Fibroblast of lung (primary cell): ENCODE measurements at regions not wholly inside any gene's neighbourhood (a gene's known extent, or its start where the extent isn't known, plus 50 kb on each side); places are given as distances from the start of the nearest gene placed in this dataset.
A peak's percentile ranks its signal among the peaks of the same experiment; 100 is the strongest.

Source experiments
- DNase-seq, 2 donors: peaks; one replicate each; pipeline versions ENCODE4 v3.0.0 to v3.0.0-alpha.2; 2010; ENCODE audit warnings: low read depth in 2 of 2
- H2AFZ ChIP-seq: 2 replicates; pipeline ENCODE4 v1.5.1; 2012; ENCODE audit warnings: low read length, control low read depth, inconsistent platforms
- H3K27ac ChIP-seq: 2 replicates; pipeline ENCODE4 v1.5.1; 2011; ENCODE audit warnings: low read length, control low read depth; ENCODE audit not compliant: insufficient read depth
- H3K27me3 ChIP-seq: 2 replicates; pipeline ENCODE4 v1.5.1; 2011; ENCODE audit warnings: mild to moderate bottlenecking, low read length; ENCODE audit not compliant: control insufficient read depth, insufficient read depth
- H3K36me3 ChIP-seq: 2 replicates; pipeline ENCODE4 v1.5.1; 2011; ENCODE audit warnings: low read length; ENCODE audit not compliant: control insufficient read depth, insufficient read depth
- H3K4me1 ChIP-seq: 2 replicates; pipeline ENCODE4 v1.5.1; 2011; ENCODE audit warnings: low read length; ENCODE audit not compliant: control insufficient read depth, insufficient read depth; ENCODE audit errors: extremely low read depth
- H3K4me2 ChIP-seq: 2 replicates; pipeline ENCODE4 v1.5.1; 2011; ENCODE audit warnings: low read length, control low read depth; ENCODE audit not compliant: insufficient read depth; ENCODE audit errors: extremely low read depth
- H3K4me3 ChIP-seq, 4 experiments: fragments of 200-600 bp in 1 of 4; sonication (generic) in 1 of 4; replicated peaks in 1 of 4; 2 replicates each; pipeline ENCODE4 v1.5.1; 2011 to 2016; ENCODE audit warnings: low read length in 4 of 4, low read depth in 3 of 4, mild to moderate bottlenecking in 3 of 4, control low read depth in 2 of 4, inconsistent platforms in 1 of 4, mixed read lengths in 1 of 4; ENCODE audit not compliant: insufficient read depth in 1 of 4; ENCODE audit errors: control extremely low read depth in 1 of 4
- H3K79me2 ChIP-seq: 2 replicates; pipeline ENCODE4 v1.5.1; 2012; ENCODE audit warnings: mild to moderate bottlenecking, low read length, inconsistent platforms; ENCODE audit not compliant: control insufficient read depth, insufficient read depth
- H3K9ac ChIP-seq: 2 replicates; pipeline ENCODE4 v1.5.1; 2011; ENCODE audit warnings: mild to moderate bottlenecking, low read length, control low read depth; ENCODE audit not compliant: insufficient read depth
- H3K9me3 ChIP-seq: 2 replicates; pipeline ENCODE4 v1.5.1; 2012; ENCODE audit warnings: low read depth, low read length; ENCODE audit not compliant: control insufficient read depth, insufficient read depth
- H4K20me1 ChIP-seq: 2 replicates; pipeline ENCODE4 v1.5.1; 2011; ENCODE audit warnings: low read length; ENCODE audit not compliant: control insufficient read depth, insufficient read depth; ENCODE audit errors: extremely low read depth
- EZH2 ChIP-seq: IDR thresholded peaks from 2 replicates; pipeline ENCODE4 v1.5.1; 2012; ENCODE audit warnings: low read length, control low read depth, mild to moderate bottlenecking; ENCODE audit errors: missing control alignments
- TF ChIP-seq, protein P1 (sequence below), 2 donors: IDR thresholded peaks in 1 of 2; conservative IDR thresholded peaks in 1 of 2; 1 replicate in 1 of 2; 2 replicates in 1 of 2; pipeline ENCODE4 v1.5.1; 2011 to 2012; ENCODE audit warnings: low read length in 2 of 2, control low read depth in 1 of 2, inconsistent platforms in 1 of 2, low read depth in 1 of 2, mild to moderate bottlenecking in 1 of 2

DNA sequence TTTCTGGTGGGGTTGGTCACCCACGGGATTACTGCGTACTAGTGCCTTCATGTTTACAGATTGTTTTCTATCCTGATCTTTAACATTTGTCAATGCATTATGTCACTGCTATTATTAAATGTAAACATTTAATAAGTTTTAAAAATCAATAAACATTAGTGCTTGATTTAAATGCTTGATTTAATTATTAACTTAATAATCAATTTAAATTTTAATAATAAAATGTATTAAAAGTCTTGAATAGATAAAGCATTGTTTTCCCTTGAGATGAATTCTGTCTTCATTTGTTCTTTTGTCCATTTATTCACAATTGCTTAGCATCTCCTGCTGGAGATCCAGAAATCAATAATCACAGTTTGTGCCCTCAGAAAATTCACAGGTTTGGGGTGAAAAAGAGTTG lies 201.8 kb upstream of the HDAC9 start:
- Histone ChIP-seq H4K20me1 (no peaks in the 10 kb centered on the region), H3K4me1 (no peaks in the 10 kb centered on the region), H3K9ac (no peak overlapping the region), H3K79me2 (no peaks in the 10 kb centered on the region), H2AFZ (no peak overlapping the region), H3K9me3 (no peaks in the 10 kb centered on the region), H3K4me3 (no peak overlapping the region), H3K27ac (no peak overlapping the region), H3K27me3 (no peaks in the 10 kb centered on the region), H3K36me3 (no peaks in the 10 kb centered on the region), H3K4me2 (no peak overlapping the region)
- DNase-seq, result no peak
- TF ChIP-seq, protein P1, sequence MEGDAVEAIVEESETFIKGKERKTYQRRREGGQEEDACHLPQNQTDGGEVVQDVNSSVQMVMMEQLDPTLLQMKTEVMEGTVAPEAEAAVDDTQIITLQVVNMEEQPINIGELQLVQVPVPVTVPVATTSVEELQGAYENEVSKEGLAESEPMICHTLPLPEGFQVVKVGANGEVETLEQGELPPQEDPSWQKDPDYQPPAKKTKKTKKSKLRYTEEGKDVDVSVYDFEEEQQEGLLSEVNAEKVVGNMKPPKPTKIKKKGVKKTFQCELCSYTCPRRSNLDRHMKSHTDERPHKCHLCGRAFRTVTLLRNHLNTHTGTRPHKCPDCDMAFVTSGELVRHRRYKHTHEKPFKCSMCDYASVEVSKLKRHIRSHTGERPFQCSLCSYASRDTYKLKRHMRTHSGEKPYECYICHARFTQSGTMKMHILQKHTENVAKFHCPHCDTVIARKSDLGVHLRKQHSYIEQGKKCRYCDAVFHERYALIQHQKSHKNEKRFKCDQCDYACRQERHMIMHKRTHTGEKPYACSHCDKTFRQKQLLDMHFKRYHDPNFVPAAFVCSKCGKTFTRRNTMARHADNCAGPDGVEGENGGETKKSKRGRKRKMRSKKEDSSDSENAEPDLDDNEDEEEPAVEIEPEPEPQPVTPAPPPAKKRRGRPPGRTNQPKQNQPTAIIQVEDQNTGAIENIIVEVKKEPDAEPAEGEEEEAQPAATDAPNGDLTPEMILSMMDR (conservative IDR thresholded peaks at IDR 0.05 in 1 of 2, IDR thresholded peaks at IDR 0.05 in 1 of 2; ENCODE audit: low read depth in 1 of 2, low read length in 2 of 2), result no peak
- TF ChIP-seq EZH2, result no peak

DNA sequence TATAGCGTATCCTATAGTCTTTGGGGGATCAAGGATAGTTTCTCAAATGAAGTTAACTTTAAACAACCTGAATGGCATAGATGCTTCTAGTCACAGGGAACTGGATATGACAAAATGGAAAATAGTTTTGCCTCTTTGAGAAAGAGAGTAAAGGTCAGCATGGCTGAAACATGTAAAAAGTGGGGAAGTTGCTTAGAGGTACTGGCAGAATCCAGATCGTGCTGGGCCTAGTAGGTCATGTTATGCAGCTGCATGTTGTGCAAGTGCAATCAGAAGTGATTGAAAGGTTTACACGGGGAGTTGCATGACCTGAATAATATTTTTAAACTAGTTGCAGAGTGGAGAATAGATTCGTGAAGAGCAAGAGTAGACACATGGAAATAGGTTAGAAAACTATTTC lies 201.1 kb upstream of the HDAC9 start:
- Histone ChIP-seq H3K79me2 (no peaks in the 10 kb centered on the region), H3K9ac (no peak overlapping the region), H3K9me3 (no peaks in the 10 kb centered on the region), H4K20me1 (no peaks in the 10 kb centered on the region), H3K4me2 (no peak overlapping the region), H3K36me3 (no peaks in the 10 kb centered on the region), H3K4me3 (no peak overlapping the region), H3K4me1 (no peaks in the 10 kb centered on the region), H3K27ac (no peak overlapping the region), H2AFZ (no peak overlapping the region), H3K27me3 (no peaks in the 10 kb centered on the region)
- TF ChIP-seq EZH2, result no peak
- TF ChIP-seq, protein P1 (conservative IDR thresholded peaks at IDR 0.05 in 1 of 2, IDR thresholded peaks at IDR 0.05 in 1 of 2; ENCODE audit: low read depth in 1 of 2, low read length in 2 of 2), result no peak
- DNase-seq, result no peak

DNA sequence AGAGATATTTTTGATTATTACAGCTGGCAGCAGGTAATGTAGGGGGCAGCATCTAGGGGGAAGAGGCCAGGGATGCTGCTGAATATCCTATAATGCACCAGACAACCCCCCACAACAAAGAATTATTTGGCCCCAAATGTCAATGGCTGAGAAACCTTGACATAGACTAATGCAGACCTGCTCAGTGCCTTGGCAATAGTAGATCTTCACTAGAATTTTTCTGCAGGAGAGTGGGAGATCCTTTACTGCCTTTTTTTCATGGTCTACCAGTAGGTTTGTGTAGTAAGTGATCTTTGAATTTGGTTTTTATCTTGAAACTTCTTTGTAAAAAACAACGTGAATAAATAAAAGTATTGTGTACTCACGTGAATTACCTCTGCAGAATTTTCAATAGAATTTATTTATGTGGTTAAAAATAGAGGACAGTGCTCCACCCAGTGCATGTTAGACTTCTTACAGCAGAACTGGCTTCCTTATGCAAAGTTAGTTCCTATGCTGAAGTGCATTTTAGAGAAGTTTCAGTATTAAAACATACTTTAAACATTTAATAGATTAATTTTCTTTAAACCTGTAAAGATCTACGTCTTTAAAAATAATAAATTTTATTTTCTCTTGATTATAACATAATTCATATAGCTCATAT lies 199.6 kb upstream of the HDAC9 start:
- H3K4me2 ChIP-seq, result no peak overlapping the region
- TF ChIP-seq, protein P1 (conservative IDR thresholded peaks at IDR 0.05 in 1 of 2, IDR thresholded peaks at IDR 0.05 in 1 of 2; ENCODE audit: low read depth in 1 of 2, low read length in 2 of 2), result no peak
- TF ChIP-seq EZH2, result no peak
- H3K9ac ChIP-seq, result no peak overlapping the region
- H2AFZ ChIP-seq, result no peak overlapping the region
- H3K27ac ChIP-seq, result no peak overlapping the region
- H3K9me3 ChIP-seq, result no peaks in the 10 kb centered on the region
- H3K36me3 ChIP-seq, result no peaks in the 10 kb centered on the region
- no peaks in the 10 kb centered on the region for H4K20me1 ChIP-seq
- no peak overlapping the region for H3K4me3 ChIP-seq
- no peaks in the 10 kb centered on the region for H3K27me3 ChIP-seq
- H3K4me1 ChIP-seq, result no peaks in the 10 kb centered on the region
- peak in 1 of 2 donors; percentile 3 for DNase-seq
- H3K79me2 ChIP-seq, result no peaks in the 10 kb centered on the region
